ENCODE measurements at regions not wholly inside any gene's neighbourhood (a gene's known extent, or its start where the extent isn't known, plus 50 kb on each side); places are given as distances from the start of the nearest gene placed in this dataset.

- no peak for ATAC-seq
- no peak for TF ChIP-seq CSDC2 (CRISPR knock-in tag; IDR thresholded peaks at IDR 0.05)
- TF ChIP-seq BACH2 (CRISPR knock-in tag; IDR thresholded peaks at IDR 0.05; ENCODE audit: borderline replicate concordance): no peak
- no peak for TF ChIP-seq ZFP30 (CRISPR knock-in tag; IDR thresholded peaks at IDR 0.05)
- no peak for TF ChIP-seq RARB (CRISPR knock-in tag; IDR thresholded peaks at IDR 0.05)
These were observed 54.3 kb upstream of the ROBO2 start for GRCh38 chr3:76985645-76986044.

GRCh38 chr3:76986876-76987474 is 52.9 kb upstream of the ROBO2 start:
- TF ChIP-seq POU6F1 (CRISPR knock-in tag; IDR thresholded peaks at IDR 0.05; ENCODE audit: borderline replicate concordance, low read depth) (no peak), CSDC2 (CRISPR knock-in tag; IDR thresholded peaks at IDR 0.05) (no peak), SNAI2 (CRISPR knock-in tag; IDR thresholded peaks at IDR 0.05) (no peak), OSR1 (CRISPR knock-in tag; IDR thresholded peaks at IDR 0.05) (no peak), RARB (CRISPR knock-in tag; IDR thresholded peaks at IDR 0.05) (no peak), ZFP3 (CRISPR knock-in tag; IDR thresholded peaks at IDR 0.05) (no peak), ISL1 (CRISPR knock-in tag; IDR thresholded peaks at IDR 0.05) (no peak), ARNTL (CRISPR knock-in tag; IDR thresholded peaks at IDR 0.05; ENCODE audit: borderline replicate concordance, low read depth) (no peak), PATZ1 (CRISPR knock-in tag; IDR thresholded peaks at IDR 0.05; ENCODE audit: borderline replicate concordance) (no peak), BACH2 (CRISPR knock-in tag; IDR thresholded peaks at IDR 0.05; ENCODE audit: borderline replicate concordance) (no peak), CSRNP3 (CRISPR knock-in tag; IDR thresholded peaks at IDR 0.05) (no peak), CREB5 (CRISPR knock-in tag; IDR thresholded peaks at IDR 0.05; ENCODE audit: low read depth) (no peak), PPARA (CRISPR knock-in tag; IDR thresholded peaks at IDR 0.05; ENCODE audit: borderline replicate concordance) (no peak)
- peak; percentile 57; the same call in 2 of the 3 replicates for ATAC-seq

Data from SK-N-SH treated with all-trans-retinoic acid at 6 μM for 48 hours (cell line).